H1 (cell line): ENCODE measurements at regions not wholly inside any gene's neighbourhood (a gene's known extent, or its start where the extent isn't known, plus 50 kb on each side); places are given as distances from the start of the nearest gene placed in this dataset.

Experiments
- ASH2L ChIP-seq: fragments of 200-600, 300-600 bp; sonication (generic); IDR thresholded peaks from one replicate; pipeline ENCODE4 v1.7.1; 2017; ENCODE audit warnings: low read length
- CTCF ChIP-seq, 3 experiments: IDR thresholded peaks; 1 replicate in 2 of 3; 2 replicates in 1 of 3; pipeline versions ENCODE4 v1.5.1 to v1.6.1; 2011; ENCODE audit warnings: low read length in 3 of 3, mild to moderate bottlenecking in 3 of 3, inconsistent platforms in 2 of 3, low read depth in 1 of 3, moderate library complexity in 1 of 3; ENCODE audit not compliant: insufficient read depth in 1 of 3; ENCODE audit errors: control extremely low read depth in 1 of 3
- JUND ChIP-seq: IDR thresholded peaks from 2 replicates; pipeline ENCODE4 v1.6.1; 2011; ENCODE audit warnings: mild to moderate bottlenecking, improper control_type of control experiment, low read length
- MAX ChIP-seq: IDR thresholded peaks from 2 replicates; pipeline ENCODE4 v1.6.1; 2012; ENCODE audit warnings: inconsistent platforms
- NRF1 ChIP-seq: IDR thresholded peaks from 2 replicates; pipeline ENCODE4 v1.6.1; 2011; ENCODE audit warnings: mild to moderate bottlenecking, low read depth, low read length, improper control_type of control experiment
- POLR2AphosphoS5 ChIP-seq: IDR thresholded peaks from 2 replicates; pipeline ENCODE4 v1.6.1; 2011; ENCODE audit warnings: low read depth, low read length
- SAP30 ChIP-seq: fragments of 300-600 bp; sonication (generic); IDR thresholded peaks from 2 replicates; pipeline ENCODE4 v1.7.1; 2012; ENCODE audit warnings: low read length, moderate library complexity, mild to moderate bottlenecking, inconsistent platforms; ENCODE audit not compliant: insufficient read depth, insufficient replicate concordance
- SIX5 ChIP-seq: IDR thresholded peaks from 2 replicates; pipeline ENCODE4 v1.6.1; 2011; ENCODE audit warnings: mild to moderate bottlenecking, low read depth, low read length
- SP4 ChIP-seq: IDR thresholded peaks from 2 replicates; pipeline ENCODE4 v1.6.1; 2012; ENCODE audit warnings: low read length, inconsistent platforms
- TBP ChIP-seq: IDR thresholded peaks from 2 replicates; pipeline ENCODE4 v1.6.1; 2011; ENCODE audit warnings: low read depth, low read length, improper control_type of control experiment
- YY1 ChIP-seq: IDR thresholded peaks from 2 replicates; pipeline ENCODE4 v1.6.1; 2011; ENCODE audit warnings: low read depth, mild to moderate bottlenecking, low read length

- no peak for TF ChIP-seq CTCF (IDR thresholded peaks at IDR 0.05; ENCODE audit: control extremely low read depth in 1 of 3, insufficient read depth in 1 of 3, low read depth in 1 of 3, low read length in 3 of 3)
- no peak for TF ChIP-seq SAP30
- TF ChIP-seq ASH2L = no peak
- TF ChIP-seq SP4 = no peak
- TF ChIP-seq SIX5 = no peak
- no peak for TF ChIP-seq MAX
- no peak for TF ChIP-seq YY1
- no peak for TF ChIP-seq NRF1
- TF ChIP-seq TBP = no peak
- no peak for TF ChIP-seq JUND
- TF ChIP-seq POLR2AphosphoS5 = no peak
Observed at GRCh38 chr2:147567136-147567535, 277.7 kb upstream of the ACVR2A start (continued).
